ENCODE measurements at regions not wholly inside any gene's neighbourhood (a gene's known extent, or its start where the extent isn't known, plus 50 kb on each side); places are given as distances from the start of the nearest gene placed in this dataset.

- Mint-ChIP-seq H3K9me3 (no peaks in the 10 kb centered on the region), H3K4me1 (peaks cover 10% of the 10 kb centered on the region), H3K27me3 (ENCODE audit: low read depth) (peaks cover 25% of the 10 kb centered on the region), H3K27ac (no peak overlapping the region), H3K36me3 (ENCODE audit: low read depth) (no peaks in the 10 kb centered on the region), H3K4me3 (no peak overlapping the region)
- no peak for TF ChIP-seq CTCF (IDR thresholded peaks at IDR 0.05; ENCODE audit: unreplicated experiment in 3 of 3)
Observed at GRCh38 chr2:128644718-128645256, 326.1 kb upstream of the HS6ST1 start.

- peaks cover 10% of the 10 kb centered on the region for H3K4me1 Mint-ChIP-seq
- H3K36me3 Mint-ChIP-seq (ENCODE audit: low read depth): no peaks in the 10 kb centered on the region
- H3K27me3 Mint-ChIP-seq (ENCODE audit: low read depth): peaks cover 24% of the 10 kb centered on the region
- H3K9me3 Mint-ChIP-seq: no peaks in the 10 kb centered on the region
- H3K4me3 Mint-ChIP-seq: peak overlapping the region in 1 of 3 experiments; percentile 24
- no peak for TF ChIP-seq CTCF (IDR thresholded peaks at IDR 0.05; ENCODE audit: unreplicated experiment in 3 of 3)
- H3K27ac Mint-ChIP-seq: no peak overlapping the region
Observed at GRCh38 chr2:128645631-128646030, 327.0 kb upstream of the HS6ST1 start.

DNA sequence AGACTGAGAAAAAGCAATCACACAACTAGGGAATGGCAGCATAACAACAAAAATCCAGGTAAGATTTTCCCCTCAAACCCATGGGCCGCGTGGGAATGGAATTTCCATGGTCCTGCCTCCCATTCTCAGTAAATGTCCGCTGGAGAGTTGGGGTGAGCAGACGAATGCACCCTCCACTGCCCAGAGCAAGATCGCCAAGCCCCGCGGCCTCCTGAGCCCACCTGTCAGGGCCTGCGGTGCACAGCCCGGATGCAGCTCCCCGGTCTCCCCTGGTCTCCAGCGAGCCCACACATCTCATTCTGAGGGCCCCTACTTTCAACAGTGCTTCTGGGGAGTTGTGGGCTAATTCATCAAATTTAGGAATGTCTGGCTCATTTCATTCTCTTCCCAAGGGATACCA lies 327.4 kb upstream of the HS6ST1 start:
- Mint-ChIP-seq H3K27me3 (ENCODE audit: low read depth) (peaks cover 19% of the 10 kb centered on the region), H3K4me1 (peaks cover 10% of the 10 kb centered on the region), H3K4me3 (no peak overlapping the region), H3K36me3 (ENCODE audit: low read depth) (no peaks in the 10 kb centered on the region), H3K27ac (no peak overlapping the region), H3K9me3 (no peaks in the 10 kb centered on the region)
- TF ChIP-seq CTCF (IDR thresholded peaks at IDR 0.05; ENCODE audit: unreplicated experiment in 3 of 3): no peak

DNA sequence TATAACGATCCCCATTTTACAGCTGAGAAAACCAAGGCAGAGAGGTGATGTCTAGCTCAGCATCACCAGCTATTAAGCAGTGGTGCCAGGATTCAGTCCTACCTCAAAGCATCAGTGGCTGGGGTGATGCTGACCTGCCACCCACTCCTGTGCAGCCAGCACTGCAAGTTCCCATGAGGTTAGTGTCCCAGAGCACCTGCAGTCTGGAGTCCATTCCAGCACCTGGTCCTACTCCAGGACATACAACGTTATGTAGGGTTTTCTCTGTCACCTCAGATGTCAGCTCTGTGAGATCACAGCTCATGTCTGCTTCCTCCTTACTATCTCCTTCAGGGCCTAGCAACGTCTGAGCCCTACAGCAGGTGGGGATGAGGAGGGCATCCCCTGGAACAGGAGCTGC lies 328.0 kb upstream of the HS6ST1 start:
- H3K27ac Mint-ChIP-seq: no peak overlapping the region
- TF ChIP-seq CTCF (IDR thresholded peaks at IDR 0.05; ENCODE audit: unreplicated experiment in 3 of 3): no peak
- no peaks in the 10 kb centered on the region for H3K9me3 Mint-ChIP-seq
- peaks cover 10% of the 10 kb centered on the region for H3K4me1 Mint-ChIP-seq
- peaks cover 16% of the 10 kb centered on the region for H3K27me3 Mint-ChIP-seq (ENCODE audit: low read depth)
- no peaks in the 10 kb centered on the region for H3K36me3 Mint-ChIP-seq (ENCODE audit: low read depth)
- H3K4me3 Mint-ChIP-seq: no peak overlapping the region

DNA sequence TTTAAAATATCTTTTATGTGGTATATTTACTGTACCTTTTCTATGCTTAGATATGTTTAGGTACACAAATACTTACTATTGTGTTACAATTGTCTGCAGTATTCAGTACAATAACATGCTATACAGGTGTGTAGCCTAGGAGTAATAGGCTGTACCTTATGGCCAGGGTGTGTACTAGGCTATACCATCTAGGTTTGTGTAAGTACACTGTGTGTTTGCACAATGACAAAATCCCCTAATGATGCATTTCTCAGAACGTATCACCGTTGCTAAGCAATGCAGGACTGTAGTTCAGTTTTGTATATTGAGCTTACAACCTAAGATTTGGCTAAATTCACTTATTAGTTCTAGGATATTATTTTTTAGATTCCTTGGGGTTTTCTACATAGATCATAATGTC lies 332.3 kb upstream of the HS6ST1 start:
- Mint-ChIP-seq H3K27me3 (ENCODE audit: low read depth) (peaks cover 18% of the 10 kb centered on the region), H3K4me3 (no peak overlapping the region), H3K9me3 (peaks cover 4% of the 10 kb centered on the region), H3K4me1 (no peaks in the 10 kb centered on the region), H3K27ac (no peak overlapping the region), H3K36me3 (ENCODE audit: low read depth) (no peaks in the 10 kb centered on the region)
- TF ChIP-seq CTCF (IDR thresholded peaks at IDR 0.05; ENCODE audit: unreplicated experiment in 3 of 3): no peak

GRCh38 chr2:128654408-128654807 lies 335.7 kb upstream of the HS6ST1 start:
- no peak for TF ChIP-seq CTCF (IDR thresholded peaks at IDR 0.05; ENCODE audit: unreplicated experiment in 3 of 3)
- peaks cover 10% of the 10 kb centered on the region for H3K9me3 Mint-ChIP-seq
- no peaks in the 10 kb centered on the region for H3K36me3 Mint-ChIP-seq (ENCODE audit: low read depth)
- no peak overlapping the region for H3K27ac Mint-ChIP-seq
- H3K27me3 Mint-ChIP-seq (ENCODE audit: low read depth): peaks cover 10% of the 10 kb centered on the region
- no peaks in the 10 kb centered on the region for H3K4me1 Mint-ChIP-seq
- H3K4me3 Mint-ChIP-seq: no peak overlapping the region

Measured in nephron (organoid).